HepG2 (cell line): ENCODE measurements at regions not wholly inside any gene's neighbourhood (a gene's known extent, or its start where the extent isn't known, plus 50 kb on each side); places are given as distances from the start of the nearest gene placed in this dataset.

Experiments
- ATAC-seq: fragments of 200-7000 bp; cut with Tn5 transposase; 3 replicates; pipeline ENCODE4 v1.9.1; 2020; ENCODE audit warnings: mild to moderate bottlenecking, moderate library complexity
- BruUV-seq: library from RNA; stranded (reverse); fragments of 400-500 nt; replicated peaks from 2 replicates; lab custom pipeline; 2021; lab: Mats Ljungman, UMichigan
- CTCF ChIA-PET: fragments of 300-600 bp; formaldehyde crosslinking; extraction: SDS; loops from one replicate; lab custom pipeline; 2021; ENCODE audit warnings: low total read pairs, inconsistent platforms, low intra/inter-chr PET ratio; lab: Yijun Ruan, JAX
- POLR2A ChIA-PET: fragments of 350-600 bp; sonication (Branson Sonifier 250); formaldehyde crosslinking; loops from one replicate; lab custom pipeline; 2020; ENCODE audit warnings: antibody characterized with exemption, inconsistent platforms; lab: Yijun Ruan, JAX
- DNase-seq: peaks from one replicate; pipeline ENCODE4 v3.0.0-alpha.2; 2015; ENCODE audit warnings: low spot score
- FAIRE-seq: peaks from 3 replicates; lab custom pipeline; 2011; peaks lifted over from hg19 to GRCh38; lab: Jason Lieb, UNC
- H2AFZ ChIP-seq: one replicate; pipeline ENCODE4 v1.6.1; 2011; ENCODE audit warnings: low read length, inconsistent platforms
- H3K27ac ChIP-seq: fragments of 300-600 bp; 3 replicates; pipeline ENCODE4 v1.8.0; 2011; ENCODE audit warnings: mixed run types, mild to moderate bottlenecking, mixed read lengths, low read length, inconsistent platforms; ENCODE audit not compliant: insufficient read depth; ENCODE audit errors: extremely low read length
- H3K27me3 ChIP-seq, 2 experiments: fragments of 200-600 bp in 1 of 2; 2 replicates in 1 of 2; 3 replicates in 1 of 2; pipeline versions ENCODE4 v1.6.0 to v1.8.0; 2011; ENCODE audit warnings: low read length in 2 of 2, mild to moderate bottlenecking in 2 of 2, moderate library complexity in 2 of 2, inconsistent platforms in 1 of 2; ENCODE audit not compliant: insufficient read depth in 2 of 2, control insufficient read depth in 1 of 2
- H3K36me3 ChIP-seq, 2 experiments: fragments of 200-600 bp in 1 of 2; replicated peaks in 1 of 2; 2 replicates in 1 of 2; 3 replicates in 1 of 2; pipeline versions ENCODE4 v1.5.1 to v1.8.0; 2011; ENCODE audit warnings: low read length in 2 of 2, inconsistent platforms in 1 of 2; ENCODE audit not compliant: insufficient read depth in 2 of 2, control insufficient read depth in 1 of 2
- H3K4me1 ChIP-seq: 2 replicates; pipeline ENCODE4 v1.5.1; 2012; ENCODE audit warnings: low read length, inconsistent platforms; ENCODE audit not compliant: insufficient read depth
- H3K4me2 ChIP-seq: 2 replicates; pipeline ENCODE4 v1.6.0; 2011; ENCODE audit warnings: low read depth, low read length, inconsistent platforms
- H3K4me3 ChIP-seq, 3 experiments: fragments of 200-600 bp in 1 of 3; sonication (generic), shearing (Covaris generic) in 1 of 3; replicated peaks in 1 of 3; 2 replicates each; pipeline ENCODE4 v1.5.1; 2011 to 2016; ENCODE audit warnings: low read length in 3 of 3, inconsistent platforms in 2 of 3, low read depth in 2 of 3, mild to moderate bottlenecking in 2 of 3, control low read depth in 1 of 3, mixed read lengths in 1 of 3; ENCODE audit not compliant: insufficient read depth in 1 of 3
- H3K79me2 ChIP-seq: one replicate; pipeline ENCODE4 v1.6.1; 2011; ENCODE audit warnings: low read length, inconsistent platforms; ENCODE audit not compliant: insufficient read depth
- H3K9ac ChIP-seq: 2 replicates; pipeline ENCODE4 v1.6.0; 2011; ENCODE audit warnings: mild to moderate bottlenecking, low read depth, low read length, inconsistent platforms; ENCODE audit not compliant: insufficient read depth
- H3K9me3 ChIP-seq: 2 replicates; pipeline ENCODE4 v1.5.1; 2012; ENCODE audit warnings: mild to moderate bottlenecking, low read length
- H4K20me1 ChIP-seq: 2 replicates; pipeline ENCODE4 v1.6.0; 2011; ENCODE audit warnings: inconsistent platforms, mild to moderate bottlenecking, low read length, moderate library complexity; ENCODE audit not compliant: insufficient read depth
- BCL6 ChIP-seq: IDR thresholded peaks from 2 replicates; pipeline ENCODE4 v1.6.1; 2016; ENCODE audit warnings: missing genetic modification reagents, missing compliant biosample characterization
- CHD2 ChIP-seq: IDR thresholded peaks from 2 replicates; pipeline ENCODE4 v1.6.1; 2011; ENCODE audit warnings: low read depth, low read length, improper control_type of control experiment
- GFI1 ChIP-seq: sonication (generic); formaldehyde crosslinking; IDR thresholded peaks from 2 replicates; pipeline ENCODE4 v1.5.0; 2020; ENCODE audit warnings: missing genetic modification reagents, mild to moderate bottlenecking, borderline replicate concordance
- HCFC1 ChIP-seq: fragments of 150-350 bp; IDR thresholded peaks from 2 replicates; pipeline ENCODE4 v1.6.1; 2014; ENCODE audit warnings: low read depth, low read length
- HOMEZ ChIP-seq: IDR thresholded peaks from 2 replicates; pipeline ENCODE4 v1.6.1; 2016; ENCODE audit warnings: low read depth
- MAFF ChIP-seq: IDR thresholded peaks from 2 replicates; pipeline ENCODE4 v1.6.1; 2011; ENCODE audit warnings: low read depth, low read length, improper control_type of control experiment
- MAFK ChIP-seq, 2 experiments: IDR thresholded peaks in 1 of 2; conservative IDR thresholded peaks in 1 of 2; 2 replicates each; pipeline ENCODE4 v1.6.1; 2011; ENCODE audit warnings: improper control_type of control experiment in 2 of 2, low read length in 2 of 2
- MED1 ChIP-seq: sonication (generic); formaldehyde crosslinking; IDR thresholded peaks from 2 replicates; pipeline ENCODE4 v1.4.0; 2020; ENCODE audit warnings: missing genetic modification reagents
- MLXIP ChIP-seq: sonication (generic); formaldehyde crosslinking; IDR thresholded peaks from 2 replicates; pipeline ENCODE4 v1.9.0; 2021; ENCODE audit warnings: missing genetic modification reagents, borderline replicate concordance
- NCOR1 ChIP-seq: fragments of 200-600 bp; sonication (generic); IDR thresholded peaks from 2 replicates; pipeline ENCODE4 v1.7.0; 2017; ENCODE audit warnings: antibody characterized with exemption, low read length, borderline replicate concordance
- RBAK ChIP-seq: sonication (generic); formaldehyde crosslinking; IDR thresholded peaks from 2 replicates; pipeline ENCODE4 v1.5.1; 2020; ENCODE audit warnings: mild to moderate bottlenecking, missing genetic modification reagents
- SAP130 ChIP-seq: IDR thresholded peaks from 2 replicates; pipeline ENCODE4 v1.6.1; 2016; ENCODE audit warnings: low read depth
- ZNF350 ChIP-seq: sonication (generic); formaldehyde crosslinking; IDR thresholded peaks from 2 replicates; pipeline ENCODE4 v1.4.0; 2020; ENCODE audit warnings: mild to moderate bottlenecking, low read depth, missing genetic modification reagents, borderline replicate concordance
- ZNF792 ChIP-seq: IDR thresholded peaks from 2 replicates; pipeline ENCODE4 v1.6.1; 2016
- ZNF878 ChIP-seq: sonication (generic); formaldehyde crosslinking; IDR thresholded peaks from 2 replicates; pipeline ENCODE4 v1.8.1; 2023; ENCODE audit warnings: mild to moderate bottlenecking, missing genetic modification reagents, moderate library complexity
- WGBS: methylation state at CpG from one replicate; pipeline ENCODE4 v1.1.6; 2017; ENCODE audit warnings: low lambda C conversion rate; 5-methylcytosine and 5-hydroxymethylcytosine counted together
- in situ Hi-C: cut with HindIII; loops from 2 replicates; pipeline ENCODE4 v1.10.0; 2017; ENCODE audit warnings: low pct_unique_long_range_greater_than_20kb; ENCODE audit not compliant: extremely low pct_ligation_motif_present
- intact Hi-C: fragments of 100-400 bp; cut with micrococcal nuclease; formaldehyde crosslinking; loops from one replicate; pipeline ENCODE4 v1.10.0; 2022; ENCODE audit not compliant: unreplicated experiment

GRCh38 chr3:72678867-72679266, 169.4 kb downstream of the SHQ1 start:
- no peak overlapping the region for H3K9ac ChIP-seq
- H3K4me1 ChIP-seq, result peaks cover 42% of the 10 kb centered on the region
- BruUV-seq, result no TSS peak
- no peaks in the 10 kb centered on the region for H3K36me3 ChIP-seq
- no peaks in the 10 kb centered on the region for H3K9me3 ChIP-seq
- no peaks in the 10 kb centered on the region for H4K20me1 ChIP-seq
- ATAC-seq (no peak; the same call in 2 of the 3 replicates), DNase-seq (no peak), FAIRE-seq (no peak)
- intact Hi-C loops, result no loop called here
- no peaks in the 10 kb centered on the region for H3K27me3 ChIP-seq
- H3K27ac ChIP-seq, result no peak overlapping the region
- WGBS, result 88% methylated on average over 6 of the region's 6 CpGs
- H3K79me2 ChIP-seq, result no peaks in the 10 kb centered on the region
- 0 out of 6 replicates have a peak overlapping the region, but pooled peaks of 1 of the 3 experiments have one; percentile 5 for H3K4me3 ChIP-seq
- ChIA-PET CTCF (no interaction called here), POLR2A (no interaction called here)
- no peak overlapping the region for H2AFZ ChIP-seq
- TF ChIP-seq ZNF878 (CRISPR knock-in tag), result no peak
- TF ChIP-seq MAFF, result peak; percentile 98
- no peak for TF ChIP-seq GFI1 (CRISPR knock-in tag)
- TF ChIP-seq MAFK (conservative IDR thresholded peaks at IDR 0.05 in 1 of 2, IDR thresholded peaks at IDR 0.05 in 1 of 2; ENCODE audit: low read length in 2 of 2), result peak; percentile 98
- peak overlapping the region; percentile 50 for H3K4me2 ChIP-seq
- in situ Hi-C loops, result no loop called here

GRCh38 chr3:72678380-72678779, 169.9 kb downstream of the SHQ1 start:
- in situ Hi-C loops, result no loop called here
- ATAC-seq (no peak), FAIRE-seq (no peak), DNase-seq (no peak)
- ChIA-PET CTCF (no interaction called here), POLR2A (no interaction called here)
- Histone ChIP-seq H3K4me1 (peaks cover 38% of the 10 kb centered on the region), H3K36me3 (no peaks in the 10 kb centered on the region), H3K27ac (no peak overlapping the region), H3K27me3 (no peaks in the 10 kb centered on the region), H3K4me3 (0 out of 6 replicates have a peak overlapping the region, but pooled peaks of 1 of the 3 experiments have one; percentile 5), H2AFZ (no peak overlapping the region), H3K9me3 (no peaks in the 10 kb centered on the region), H3K79me2 (no peaks in the 10 kb centered on the region), H3K4me2 (peak overlapping the region; percentile 50), H4K20me1 (no peaks in the 10 kb centered on the region), H3K9ac (no peak overlapping the region)
- intact Hi-C loops, result no loop called here
- BruUV-seq, result no TSS peak
- 1% methylated on average over 3 of the region's 3 CpGs for WGBS
- TF ChIP-seq MLXIP (CRISPR knock-in tag) (no peak), RBAK (CRISPR knock-in tag) (no peak), ZNF792 (CRISPR knock-in tag) (0 out of 2 replicates have a peak, but pooled peaks have one; percentile 13), SAP130 (0 out of 2 replicates have a peak, but pooled peaks have one; percentile 10), HCFC1 (no peak), BCL6 (0 out of 2 replicates have a peak, but pooled peaks have one; percentile 11), MED1 (peak; percentile 54; the same call in 1 of the 2 replicates), NCOR1 (peak; percentile 42; the same call in 1 of the 2 replicates), ZNF350 (no peak), CHD2 (no peak), HOMEZ (CRISPR knock-in tag) (peak; percentile 31; the same call in 1 of the 2 replicates)
